SW480 (cell line): ENCODE measurements at regions not wholly inside any gene's neighbourhood (a gene's known extent, or its start where the extent isn't known, plus 50 kb on each side); places are given as distances from the start of the nearest gene placed in this dataset.
"Not testable (repeated sequence)": the region's sequence is repeated elsewhere in the genome, so short reads cannot be mapped to it uniquely, and the experiment has no call there.

Experiments used
- DNase-seq: peaks from one replicate; pipeline ENCODE4 v3.0.0-alpha.2; 2016; ENCODE audit warnings: low spot score

- DNase-seq, result peak; percentile 2
Observed at GRCh38 chr1:221576268-221576667, 165.6 kb downstream of the DUSP10 start.

DNA sequence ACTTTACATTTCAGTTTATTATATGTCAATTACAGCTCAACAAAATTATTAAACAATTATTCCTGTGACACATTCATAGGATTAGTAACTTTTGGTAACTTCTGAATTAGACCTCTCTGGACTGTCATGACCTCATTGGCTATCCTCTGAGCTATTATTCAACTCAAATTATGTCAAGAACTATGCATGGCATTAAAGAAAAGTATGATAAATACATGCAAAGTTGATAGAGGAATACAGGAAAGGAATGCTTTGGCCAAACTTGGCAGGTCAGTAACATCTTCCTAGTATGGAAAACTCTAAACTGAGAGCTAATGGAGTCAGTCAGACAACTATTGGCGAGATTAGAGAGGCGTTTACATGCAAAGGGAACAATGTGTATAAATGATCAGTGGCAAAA is 158.4 kb downstream of the DUSP10 start:
- DNase-seq, result no peak

DNA sequence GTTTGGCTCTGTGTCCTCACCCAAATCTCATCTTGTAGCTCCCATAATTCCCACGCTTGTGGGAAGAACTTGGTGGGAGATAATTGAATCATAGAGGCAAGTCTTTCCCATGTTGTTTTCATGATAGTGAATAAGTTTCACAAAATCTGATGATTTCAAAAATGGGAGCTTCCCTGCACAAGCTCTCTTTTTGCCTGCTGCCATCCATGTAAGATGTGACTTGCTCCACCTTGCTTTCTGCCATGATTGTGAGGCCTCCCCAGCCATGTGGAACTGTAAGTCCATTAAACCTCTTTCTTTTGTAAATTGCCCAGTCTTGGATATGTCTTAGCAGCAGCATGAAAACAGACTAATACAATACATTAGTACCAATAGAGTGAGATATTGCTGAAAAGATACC is 154.9 kb downstream of the DUSP10 start:
- not testable (repeated sequence) for DNase-seq

DNA sequence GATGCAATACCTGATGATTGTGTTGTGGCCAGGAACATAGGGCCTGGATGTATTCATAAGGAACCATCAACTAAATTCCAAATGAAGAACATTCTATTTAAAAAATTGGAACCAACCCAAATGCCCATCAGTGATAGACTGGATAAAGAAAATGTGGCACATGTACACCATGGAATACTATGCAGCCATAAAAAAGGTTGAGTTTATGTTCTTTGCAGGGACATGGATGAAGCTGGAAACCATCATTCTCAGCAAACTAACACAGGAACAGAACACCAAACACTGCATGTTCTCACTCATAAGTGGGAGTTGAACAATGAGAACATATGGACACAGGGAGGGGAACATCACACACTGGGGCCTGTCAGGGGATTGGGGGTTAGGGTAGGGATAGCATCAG is 150.6 kb downstream of the DUSP10 start:
- not testable (repeated sequence) for DNase-seq

DNA sequence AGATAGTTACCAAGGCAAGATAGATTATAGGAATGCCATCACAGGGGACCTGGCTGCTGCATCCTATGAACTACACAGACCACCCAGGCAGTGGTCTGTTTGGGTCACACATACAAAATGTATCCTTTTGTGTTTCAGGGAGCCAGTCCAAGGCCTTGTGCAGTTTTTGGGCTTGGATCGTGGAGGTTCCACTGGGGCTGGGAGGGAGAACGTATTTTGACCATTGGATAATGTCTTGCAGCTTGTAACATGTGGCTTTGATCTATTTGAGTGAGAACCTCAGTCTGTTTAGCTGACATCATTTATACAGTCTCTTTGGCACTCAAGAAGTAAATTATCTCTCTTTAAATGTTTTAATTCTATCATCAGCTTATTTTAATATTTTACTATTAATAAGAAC is 147.3 kb downstream of the DUSP10 start:
- no peak for DNase-seq

DNA sequence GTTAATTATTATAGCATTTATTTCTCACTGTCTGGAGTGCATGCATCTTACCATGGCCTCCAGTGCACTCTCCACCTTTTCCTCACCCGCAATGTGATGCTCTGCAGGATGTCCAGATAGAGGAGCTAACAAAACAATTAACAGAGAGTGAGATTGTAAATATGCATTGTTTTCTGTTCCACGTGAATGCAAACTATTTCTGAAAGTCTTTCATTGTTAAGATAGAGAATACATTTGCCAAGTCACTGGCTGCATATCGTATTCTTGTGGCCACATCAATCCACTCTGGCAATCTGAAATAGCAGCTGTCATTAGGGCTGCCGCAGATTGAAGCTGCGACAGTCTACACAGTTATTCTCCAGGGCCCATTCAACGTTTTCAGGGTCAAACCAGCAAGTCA is 143.8 kb downstream of the DUSP10 start:
- DNase-seq, result no peak

- DNase-seq, result no peak
Observed at GRCh38 chr1:221601166-221601565, 140.7 kb downstream of the DUSP10 start.

DNA sequence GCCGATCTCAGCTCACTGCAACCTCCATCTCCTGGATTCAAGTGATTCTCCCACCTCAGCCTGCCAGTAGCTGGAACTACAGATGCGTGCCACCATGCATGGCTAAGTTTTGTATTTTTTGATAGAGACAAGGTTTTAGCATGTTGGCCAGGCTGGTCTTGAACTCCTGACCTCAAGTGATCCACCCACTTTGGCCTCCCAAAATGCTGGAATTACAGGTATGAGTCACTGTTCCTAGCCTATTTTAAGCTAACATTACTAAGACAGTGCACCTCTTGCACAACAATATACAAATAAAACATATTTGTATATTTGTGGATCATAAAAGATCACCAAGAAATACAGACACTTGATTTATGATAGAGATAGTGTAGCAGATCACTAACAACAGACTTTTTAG is 139.1 kb downstream of the DUSP10 start:
- no peak for DNase-seq

GRCh38 chr1:221604390-221604789 is 137.5 kb downstream of the DUSP10 start:
- DNase-seq, result not testable (repeated sequence)

DNA sequence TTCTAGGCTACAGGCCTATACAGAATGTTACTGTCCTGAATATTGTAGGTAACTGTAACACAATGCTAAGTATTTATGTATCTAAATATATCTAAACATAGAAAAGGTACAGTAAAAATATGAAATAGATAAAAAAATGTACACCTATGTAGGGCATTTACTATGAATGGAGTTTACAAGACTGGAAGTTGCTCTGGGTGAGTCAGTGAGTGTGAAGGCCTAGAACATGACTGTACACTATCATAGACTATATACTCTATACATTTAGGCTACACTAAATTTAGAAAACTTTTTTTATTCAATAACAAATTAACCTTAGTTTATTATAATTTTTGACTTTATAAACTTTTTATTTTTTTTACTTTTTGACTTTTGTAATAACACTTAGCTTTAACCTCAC is 136.9 kb downstream of the DUSP10 start:
- no peak for DNase-seq

DNA sequence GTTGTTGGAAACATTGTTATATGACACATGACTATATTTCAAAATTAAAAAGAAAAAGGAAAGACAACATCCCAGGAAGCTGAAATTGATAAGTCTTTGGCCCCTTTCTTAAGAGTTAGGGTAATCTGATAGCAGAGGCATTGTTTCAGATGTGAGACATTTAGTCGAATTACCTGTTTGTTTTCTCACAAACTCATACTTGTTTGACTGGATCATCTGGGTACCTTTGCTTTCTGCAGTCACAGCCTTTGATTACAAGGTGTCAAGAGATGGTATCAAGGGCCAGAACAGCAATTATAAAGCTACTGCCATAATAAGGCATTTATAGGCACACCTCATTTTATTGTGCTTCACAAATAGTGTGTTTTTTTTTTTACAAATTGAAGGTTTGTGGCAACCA is 136.3 kb downstream of the DUSP10 start:
- no peak for DNase-seq

- no peak for DNase-seq
Observed at GRCh38 chr1:221606256-221606655, 135.6 kb downstream of the DUSP10 start.

- no peak for DNase-seq
Observed at GRCh38 chr1:221608835-221609320, 133.0 kb downstream of the DUSP10 start.

DNA sequence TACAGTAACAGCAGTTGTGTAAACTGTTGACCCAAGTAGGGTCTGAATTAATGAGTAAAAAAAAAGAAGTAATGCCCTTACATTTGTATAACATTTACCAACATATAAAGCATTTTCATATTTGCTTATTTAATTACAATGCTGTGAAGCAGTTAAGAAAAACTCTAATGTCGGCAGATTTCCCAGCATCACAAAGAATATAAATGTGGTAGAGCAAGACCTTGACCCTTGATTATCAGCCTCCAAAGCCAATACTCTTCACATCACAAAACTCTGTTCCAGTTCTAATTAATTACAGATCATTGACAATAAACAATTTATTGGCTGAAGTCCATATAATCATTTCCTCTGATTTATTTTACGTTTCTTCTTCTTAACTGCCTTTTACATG is 130.2 kb downstream of the DUSP10 start:
- no peak for DNase-seq

DNA sequence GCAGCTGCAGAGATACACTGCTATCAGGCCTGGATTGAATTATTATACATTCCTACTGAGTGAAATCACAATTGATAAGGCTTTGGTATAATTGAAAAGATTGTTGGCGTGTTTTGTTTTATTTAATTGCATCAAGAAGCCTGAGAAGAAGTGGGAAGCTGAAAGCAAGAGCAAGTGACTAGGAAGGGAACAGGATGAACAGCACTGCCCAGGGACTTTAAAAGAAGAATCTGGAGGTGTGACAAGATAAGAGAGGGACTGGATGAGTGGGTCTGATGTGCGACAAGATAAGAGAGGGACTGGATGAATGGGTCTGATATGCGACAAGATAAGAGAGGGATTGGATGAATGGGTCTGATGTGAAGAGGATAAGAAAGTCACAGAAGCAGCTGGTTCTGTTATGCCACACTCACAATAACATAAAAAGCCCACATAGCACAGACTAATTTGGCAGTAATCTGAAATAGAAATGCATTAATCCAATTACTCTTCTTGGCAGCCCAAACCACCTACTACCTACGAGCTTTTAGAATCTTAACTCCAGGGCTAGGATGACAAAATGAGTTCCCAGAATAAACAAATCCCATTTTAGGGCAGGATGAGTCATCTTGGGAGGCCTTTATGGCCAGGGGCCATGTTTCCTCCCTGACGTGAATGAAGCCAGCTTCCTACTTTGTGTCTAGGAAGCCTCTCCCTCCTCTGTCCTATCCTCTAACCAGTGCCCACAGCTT is 129.7 kb downstream of the DUSP10 start:
- peak; percentile 26 for DNase-seq

DNA sequence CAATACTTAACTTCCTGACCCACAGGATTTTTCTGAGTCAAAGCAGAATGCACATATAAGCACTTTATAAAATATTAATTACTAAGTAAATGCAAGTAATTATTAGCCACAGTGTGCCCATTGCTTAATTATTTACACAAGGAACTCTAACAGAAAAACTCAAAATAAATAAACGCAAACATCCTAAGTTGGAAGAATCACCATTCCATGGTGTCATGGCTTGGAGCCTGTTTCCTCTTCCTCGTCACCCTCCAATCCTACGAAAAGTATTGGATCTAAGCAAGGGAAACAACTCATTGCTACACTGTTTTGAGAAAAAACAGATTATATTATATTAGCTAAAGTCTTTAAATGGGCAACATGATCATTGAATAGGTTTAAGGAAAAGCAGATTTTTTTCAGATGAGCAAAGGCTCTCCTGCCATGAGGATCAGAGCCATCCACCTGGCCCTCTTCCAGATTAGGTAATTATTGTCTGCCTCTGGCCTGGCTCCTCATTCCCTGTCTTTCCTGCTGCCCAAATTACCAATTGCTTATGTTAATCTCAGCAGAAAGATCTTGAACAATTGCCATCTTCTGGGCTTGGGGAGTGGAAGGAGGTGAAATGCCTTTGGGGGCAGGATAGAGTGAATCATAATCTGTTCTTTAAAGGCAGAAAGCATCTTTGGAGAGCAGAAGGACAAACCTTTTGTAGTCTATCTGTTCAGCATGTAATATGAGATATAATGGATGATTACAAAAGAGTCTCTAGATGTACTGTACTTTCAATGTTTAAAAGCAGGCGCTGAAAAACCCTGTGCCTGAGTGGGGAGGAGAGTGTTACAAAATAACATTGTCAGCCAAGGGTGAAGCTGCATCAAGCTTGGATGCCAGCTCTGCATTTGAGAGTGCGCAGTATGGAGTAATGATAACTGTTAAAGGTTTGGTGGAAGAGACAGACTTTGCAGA is 121.2 kb downstream of the DUSP10 start:
- no peak for DNase-seq

DNA sequence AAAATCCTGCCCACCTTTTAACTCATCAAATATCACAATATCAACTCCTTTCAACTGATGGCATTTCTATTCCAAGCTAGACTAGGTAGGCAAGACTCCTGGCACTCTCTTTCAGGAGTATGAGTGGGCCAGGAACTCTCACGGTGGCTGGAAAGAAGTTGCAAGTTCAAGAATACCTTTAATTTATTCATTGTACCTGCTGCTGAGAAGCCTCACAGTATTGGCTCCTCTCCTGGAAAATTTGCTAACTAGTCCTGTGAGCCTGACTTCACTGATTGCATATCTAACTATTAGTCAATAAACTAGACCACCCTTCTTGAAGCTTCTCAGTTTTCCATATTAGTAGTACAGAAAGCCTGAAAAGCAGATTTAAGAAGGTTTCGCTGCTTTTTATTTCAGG is 120.2 kb downstream of the DUSP10 start:
- no peak for DNase-seq

- no peak for DNase-seq
Observed at GRCh38 chr1:221622389-221622788, 119.5 kb downstream of the DUSP10 start.

DNA sequence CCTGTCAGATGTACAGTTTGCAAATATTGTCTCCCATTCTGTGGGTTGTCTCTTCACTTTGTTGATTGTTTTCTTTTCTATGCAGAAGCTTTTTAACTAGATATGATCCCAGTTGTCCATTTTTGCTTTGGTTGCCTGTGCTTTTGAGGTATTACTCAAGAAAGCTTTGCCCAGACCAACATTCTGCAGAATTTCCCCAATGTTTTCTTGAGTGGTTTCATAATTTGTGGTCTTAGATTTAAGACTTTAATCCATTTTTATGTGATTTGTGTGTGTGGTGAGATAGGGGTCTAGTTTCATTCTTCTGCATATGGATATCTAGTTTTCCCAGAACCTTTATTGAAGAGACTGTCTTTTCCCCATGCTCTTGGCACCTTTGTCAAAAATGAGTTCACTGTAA is 116.9 kb downstream of the DUSP10 start:
- DNase-seq, result no peak

GRCh38 chr1:221626041-221626440 is 115.8 kb downstream of the DUSP10 start:
- no peak for DNase-seq

DNA sequence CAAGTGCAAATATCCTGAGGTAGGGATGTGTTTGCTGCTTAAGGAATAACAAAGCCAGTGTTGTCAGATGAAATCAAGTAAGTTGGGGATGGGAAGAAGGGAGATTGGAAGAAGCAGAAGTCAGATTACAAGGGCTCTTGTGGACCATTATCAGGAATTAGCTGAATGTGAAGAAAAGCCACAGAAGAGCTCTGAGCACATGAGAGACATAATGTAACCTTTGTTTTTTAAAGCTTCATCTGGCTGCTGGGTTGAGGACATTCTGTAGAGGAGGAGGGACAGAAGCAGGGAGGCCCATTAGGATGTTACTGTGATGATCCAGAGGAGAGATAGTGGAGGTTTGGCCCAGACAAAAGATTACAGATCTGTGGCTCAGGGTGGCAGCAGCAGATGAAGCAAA is 111.7 kb downstream of the DUSP10 start:
- no peak for DNase-seq

DNA sequence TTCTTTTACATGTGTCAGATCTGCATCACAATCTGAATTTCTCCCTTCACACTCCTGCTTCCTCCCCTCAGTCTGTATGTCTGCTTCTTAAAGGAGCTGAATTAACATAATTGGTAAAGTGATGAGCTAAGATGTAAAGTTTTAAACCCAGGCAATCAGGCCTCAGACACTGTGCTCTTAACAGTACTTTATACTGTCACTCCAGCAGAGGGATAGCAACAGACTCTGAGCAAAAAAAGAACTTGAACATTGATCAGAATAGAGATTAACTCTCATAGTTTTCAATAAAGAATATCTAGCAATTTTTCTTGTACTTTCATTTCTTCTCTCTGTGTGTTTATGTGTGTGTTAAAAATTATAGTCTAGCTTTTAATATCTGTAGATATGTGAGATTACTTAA is 110.3 kb downstream of the DUSP10 start:
- no peak for DNase-seq

GRCh38 chr1:221632072-221632471 is 109.8 kb downstream of the DUSP10 start:
- no peak for DNase-seq
